ENCODE measurements at regions not wholly inside any gene's neighbourhood (a gene's known extent, or its start where the extent isn't known, plus 50 kb on each side); places are given as distances from the start of the nearest gene placed in this dataset.

- Histone ChIP-seq H3K9me3 (ENCODE audit: insufficient read depth in 2 of 2, low read depth in 1 of 2, low read length in 1 of 2) (no peaks in the 10 kb centered on the region), H3K27me3 (replicated peaks in 1 of 4; ENCODE audit: control insufficient read depth in 3 of 4, extremely low read depth in 1 of 4, insufficient read depth in 3 of 4, low read length in 3 of 4) (no peaks in the 10 kb centered on the region), H2BK12ac (ENCODE audit: low read depth, low read length) (no peak overlapping the region), H3K79me2 (ENCODE audit: control insufficient read depth in 1 of 2, insufficient read depth in 2 of 2, low read length in 2 of 2) (no peaks in the 10 kb centered on the region), H2BK5ac (ENCODE audit: low read depth, low read length) (no peak overlapping the region), H3K36me3 (ENCODE audit: control insufficient read depth in 2 of 4, insufficient read depth in 4 of 4, low read length in 3 of 4) (no peaks in the 10 kb centered on the region), H4K20me1 (replicated peaks in 1 of 2; ENCODE audit: control insufficient read depth in 1 of 2, insufficient read depth in 2 of 2, low read length in 2 of 2) (no peaks in the 10 kb centered on the region), H3K27ac (ENCODE audit: low read depth, low read length) (no peak overlapping the region), H3K4me3 (ENCODE audit: extremely low read depth in 1 of 4, insufficient read depth in 2 of 4, low read depth in 3 of 4, low read length in 4 of 4) (no peak overlapping the region), H2BK120ac (replicated peaks; ENCODE audit: low read depth, low read length) (no peak overlapping the region), H4K8ac (ENCODE audit: extremely low read depth, insufficient read depth, low read length) (no peak overlapping the region), H3K23me2 (ENCODE audit: low read depth, low read length) (no peaks in the 10 kb centered on the region), H3K14ac (ENCODE audit: insufficient read length) (no peak overlapping the region), H3K56ac (replicated peaks; ENCODE audit: insufficient read length, low read depth, low read length) (no peak overlapping the region), H2BK15ac (ENCODE audit: low read length) (no peak overlapping the region), H2AFZ (ENCODE audit: low read length) (peak overlapping the region; percentile 11; the same call in 1 of the 2 replicates), H3K23ac (ENCODE audit: insufficient read length) (no peak overlapping the region), H3K4me1 (replicated peaks in 1 of 4; ENCODE audit: control insufficient read depth in 3 of 4, insufficient read depth in 4 of 4, low read length in 3 of 4) (no peaks in the 10 kb centered on the region), H3K9ac (replicated peaks in 1 of 4; ENCODE audit: extremely low read depth in 1 of 4, low read depth in 3 of 4, low read length in 3 of 4) (no peak overlapping the region), H3K79me1 (ENCODE audit: low read depth, low read length) (no peaks in the 10 kb centered on the region), H4K5ac (ENCODE audit: insufficient read length, low read depth, low read length) (no peak overlapping the region), H4K91ac (replicated peaks; ENCODE audit: insufficient read length, low read length) (no peak overlapping the region), H2BK20ac (ENCODE audit: low read length) (no peak overlapping the region), H3K4ac (replicated peaks; ENCODE audit: insufficient read length, low read depth, low read length) (no peak overlapping the region), H3K18ac (ENCODE audit: extremely low read depth, low read length) (no peak overlapping the region), H2AK5ac (ENCODE audit: low read depth, low read length) (no peak overlapping the region), H3K4me2 (ENCODE audit: insufficient read depth in 1 of 2, low read depth in 2 of 2, low read length in 2 of 2) (no peak overlapping the region)
- DNase-seq (ENCODE audit: low read depth in 1 of 2, low spot score in 2 of 2): no peak
- ChIA-PET CTCF (ENCODE audit: partially characterized antibody) (interaction anchor here (0.7 kb wide), 1 partner anchor 220 kb away, joined by 3 read pairs; no protein-coding TSS in a partner anchor), POLR2A (ENCODE audit: partially characterized antibody) (no interaction called here)
- WGBS, 2 experiments (ENCODE audit: extremely low coverage in 1 of 2, insufficient coverage in 1 of 2, insufficient read length in 1 of 2, insufficient replicate concordance in 2 of 2, low coverage in 1 of 2, low lambda C conversion rate in 2 of 2, missing lambda C conversion rate in 1 of 2): 94% methylated on average over 2 of the region's 2 CpGs; no CpG with 5 or more reads in 1 of the 2 experiments
- no peak for FAIRE-seq
- no peak for TF ChIP-seq CHD7 (IDR thresholded peaks at IDR 0.05; ENCODE audit: insufficient replicate concordance, low read length)
Measured at GRCh38 chr18:30652387-30652786, 390.2 kb downstream of the DSC3 start.
